HG03354 (cell line): ENCODE measurements at regions not wholly inside any gene's neighbourhood (a gene's known extent, or its start where the extent isn't known, plus 50 kb on each side); places are given as distances from the start of the nearest gene placed in this dataset.

Experiments used
- ATAC-seq: cut with Tn5 transposase; IDR thresholded peaks from one replicate; pipeline ENCODE4 v1.9.1; 2021; ENCODE audit warnings: mild to moderate bottlenecking; ENCODE audit not compliant: unreplicated experiment, poor library complexity, severe bottlenecking

- ATAC-seq, result no peak
Observed at GRCh38 chr4:42750856-42751255, 94.0 kb upstream of the ATP8A1 start.

- peak; percentile 63 for ATAC-seq
Observed at GRCh38 chr4:42750091-42750490, 93.2 kb upstream of the ATP8A1 start.

GRCh38 chr4:42747971-42748370 lies 91.1 kb upstream of the ATP8A1 start:
- no peak for ATAC-seq

GRCh38 chr4:42736527-42737195 lies 79.8 kb upstream of the ATP8A1 start:
- no peak for ATAC-seq

- no peak for ATAC-seq
Observed at GRCh38 chr4:42733380-42733779, 76.5 kb upstream of the ATP8A1 start.

GRCh38 chr4:42732776-42733175 lies 75.9 kb upstream of the ATP8A1 start:
- ATAC-seq, result no peak

- no peak for ATAC-seq
Observed at GRCh38 chr4:42729505-42730237, 72.8 kb upstream of the ATP8A1 start.

- ATAC-seq, result no peak
Observed at GRCh38 chr4:42724451-42724850, 67.5 kb upstream of the ATP8A1 start.

GRCh38 chr4:42720533-42720932 lies 63.6 kb upstream of the ATP8A1 start:
- no peak for ATAC-seq

GRCh38 chr4:42719257-42719656 lies 62.4 kb upstream of the ATP8A1 start:
- ATAC-seq, result no peak

- no peak for ATAC-seq
Observed at GRCh38 chr4:42718336-42718735, 61.4 kb upstream of the ATP8A1 start.

- no peak for ATAC-seq
Observed at GRCh38 chr4:42716996-42717395, 60.1 kb upstream of the ATP8A1 start.

- ATAC-seq, result no peak
Observed at GRCh38 chr4:42715807-42716482, 59.0 kb upstream of the ATP8A1 start.

GRCh38 chr4:42713391-42713790 lies 56.5 kb upstream of the ATP8A1 start:
- no peak for ATAC-seq

GRCh38 chr4:42712854-42713253 lies 55.9 kb upstream of the ATP8A1 start:
- no peak for ATAC-seq

GRCh38 chr4:42711496-42711895 lies 54.6 kb upstream of the ATP8A1 start:
- no peak for ATAC-seq

GRCh38 chr4:42710761-42711160 lies 53.9 kb upstream of the ATP8A1 start:
- no peak for ATAC-seq

GRCh38 chr4:42710329-42710728 lies 53.4 kb upstream of the ATP8A1 start:
- ATAC-seq, result no peak

- no peak for ATAC-seq
Observed at GRCh38 chr4:42709392-42710065, 52.6 kb upstream of the ATP8A1 start.

GRCh38 chr4:42708625-42709024 lies 51.7 kb upstream of the ATP8A1 start:
- no peak for ATAC-seq
